WTC11 (cell line): ENCODE measurements at regions not wholly inside any gene's neighbourhood (a gene's known extent, or its start where the extent isn't known, plus 50 kb on each side); places are given as distances from the start of the nearest gene placed in this dataset.

Source experiments
- ATAC-seq: fragments of 200-7000 bp; cut with Tn5 transposase; 2 replicates; pipeline ENCODE4 v1.10.0; 2021; ENCODE audit warnings: mild to moderate bottlenecking, moderate library complexity
- CTCF ChIA-PET: fragments of 300-600 bp; sonication (Branson Sonifier 250); formaldehyde crosslinking; loops from one replicate; lab custom pipeline; 2021; ENCODE audit warnings: antibody characterized with exemption; lab: Charles Lee
- POLR2A ChIA-PET: fragments of 350-600 bp; sonication (Branson Sonifier 250); formaldehyde crosslinking; loops from one replicate; lab custom pipeline; 2021; ENCODE audit warnings: antibody characterized with exemption; lab: Charles Lee
- DNase-seq: peaks from one replicate; pipeline ENCODE4 v3.0.0; 2021; ENCODE audit warnings: low spot score
- H3K27ac Mint-ChIP-seq: 2 replicates; pipeline ENCODE4 v1.8.0; 2021; ENCODE audit warnings: mixed read lengths
- H3K27me3 Mint-ChIP-seq: 2 replicates; pipeline ENCODE4 v1.8.0; 2021; ENCODE audit warnings: low read depth, mild to moderate bottlenecking, moderate library complexity, mixed read lengths
- H3K36me3 Mint-ChIP-seq: 2 replicates; pipeline ENCODE4 v1.8.0; 2021; ENCODE audit warnings: mixed read lengths
- H3K4me1 Mint-ChIP-seq: 2 replicates; pipeline ENCODE4 v1.8.0; 2022; ENCODE audit warnings: mixed read lengths
- H3K4me3 Mint-ChIP-seq: 2 replicates; pipeline ENCODE4 v1.8.0; 2021; ENCODE audit warnings: mild to moderate bottlenecking, moderate library complexity, mixed read lengths
- H3K9me3 Mint-ChIP-seq: 2 replicates; pipeline ENCODE4 v1.8.0; 2021; ENCODE audit warnings: mixed read lengths
- AFF4 ChIP-seq: sonication (generic); formaldehyde crosslinking; IDR thresholded peaks from 2 replicates; pipeline ENCODE4 v1.8.1; 2023; ENCODE audit warnings: mild to moderate bottlenecking, missing genetic modification reagents, borderline replicate concordance
- ATF6 ChIP-seq: sonication (generic); formaldehyde crosslinking; IDR thresholded peaks from 2 replicates; pipeline ENCODE4 v1.8.1; 2023; ENCODE audit warnings: mild to moderate bottlenecking, missing genetic modification reagents
- CBFB ChIP-seq: sonication (generic); formaldehyde crosslinking; IDR thresholded peaks from 2 replicates; pipeline ENCODE4 v1.8.1; 2022; ENCODE audit warnings: mild to moderate bottlenecking, low read depth, missing genetic modification reagents
- E2F5 ChIP-seq: sonication (generic); formaldehyde crosslinking; IDR thresholded peaks from 2 replicates; pipeline ENCODE4 v1.8.1; 2022; ENCODE audit warnings: mild to moderate bottlenecking, moderate library complexity, missing genetic modification reagents
- FOXP1 ChIP-seq: sonication (generic); formaldehyde crosslinking; IDR thresholded peaks from 2 replicates; pipeline ENCODE4 v1.8.0; 2022; ENCODE audit warnings: missing genetic modification reagents, mild to moderate bottlenecking, moderate library complexity, borderline replicate concordance
- GTF2I ChIP-seq: fragments of 250-450 bp; sonication (Bioruptor Pico); conservative IDR thresholded peaks from 2 replicates; pipeline ENCODE4 v1.4.0; 2021; ENCODE audit warnings: mild to moderate bottlenecking
- IRF2 ChIP-seq: sonication (generic); formaldehyde crosslinking; IDR thresholded peaks from 2 replicates; pipeline ENCODE4 v1.8.0; 2022; ENCODE audit warnings: low read depth, missing genetic modification reagents, borderline replicate concordance
- PREB ChIP-seq: sonication (generic); formaldehyde crosslinking; IDR thresholded peaks from 2 replicates; pipeline ENCODE4 v1.8.1; 2022; ENCODE audit warnings: mild to moderate bottlenecking, missing genetic modification reagents, moderate library complexity, borderline replicate concordance
- RELA ChIP-seq: sonication (generic); formaldehyde crosslinking; IDR thresholded peaks from 2 replicates; pipeline ENCODE4 v1.8.1; 2022; ENCODE audit warnings: missing genetic modification reagents, mild to moderate bottlenecking, borderline replicate concordance
- SOX15 ChIP-seq: fragments of 250-450 bp; sonication (Bioruptor Pico); IDR thresholded peaks from 2 replicates; pipeline ENCODE4 v1.9.0; 2021; ENCODE audit warnings: mild to moderate bottlenecking
- TP53 ChIP-seq: sonication (generic); formaldehyde crosslinking; IDR thresholded peaks from 2 replicates; pipeline ENCODE4 v1.8.1; 2023; ENCODE audit warnings: mild to moderate bottlenecking, missing genetic modification reagents
- ZBTB21 ChIP-seq: sonication (generic); formaldehyde crosslinking; IDR thresholded peaks from 2 replicates; pipeline ENCODE4 v1.8.1; 2023; ENCODE audit warnings: mild to moderate bottlenecking, missing genetic modification reagents, borderline replicate concordance
- ZNF138 ChIP-seq: sonication (generic); formaldehyde crosslinking; conservative IDR thresholded peaks from 2 replicates; pipeline ENCODE4 v1.8.1; 2022; ENCODE audit warnings: mild to moderate bottlenecking, moderate library complexity, missing genetic modification reagents
- ZNF317 ChIP-seq: sonication (generic); formaldehyde crosslinking; IDR thresholded peaks from 2 replicates; pipeline ENCODE4 v1.8.1; 2023; ENCODE audit warnings: low read depth, mild to moderate bottlenecking, moderate library complexity, missing genetic modification reagents, borderline replicate concordance
- ZNF396 ChIP-seq: fragments of 250-450 bp; sonication (Bioruptor Pico); IDR thresholded peaks from 2 replicates; pipeline ENCODE4 v1.8.0; 2021; ENCODE audit warnings: mild to moderate bottlenecking, moderate library complexity, borderline replicate concordance

- no peak for DNase-seq
- POLR2A ChIA-PET = no interaction called here
These were observed 126.2 kb downstream of the ANKRD60 start for GRCh38 chr20:58102261-58102660.

GRCh38 chr20:58100731-58101356 lies 127.6 kb downstream of the ANKRD60 start:
- CTCF ChIA-PET = interaction anchor here (1.4 kb wide), 1 partner anchor 16 kb away, joined by 3 read pairs; no protein-coding TSS in a partner anchor
- no peaks in the 10 kb centered on the region for H3K36me3 Mint-ChIP-seq
- H3K27me3 Mint-ChIP-seq = peaks cover 9% of the 10 kb centered on the region; the same call in 1 of the 2 replicates

More at GRCh38 chr20:58102261-58102660, 126.2 kb downstream of the ANKRD60 start:
- no peak overlapping the region for H3K27ac Mint-ChIP-seq
- H3K36me3 Mint-ChIP-seq = no peaks in the 10 kb centered on the region
- peaks cover 9% of the 10 kb centered on the region; the same call in 1 of the 2 replicates for H3K27me3 Mint-ChIP-seq
- H3K4me3 Mint-ChIP-seq = no peak overlapping the region
- no peaks in the 10 kb centered on the region for H3K4me1 Mint-ChIP-seq
- CTCF ChIA-PET = interaction anchor here (0.6 to 1.5 kb wide), 6 partner anchors 15 to 991 kb away, joined by 3 read pairs; no protein-coding TSS in a partner anchor
- no peak for TF ChIP-seq TP53 (CRISPR knock-in tag)
- TF ChIP-seq ZNF396 (CRISPR knock-in tag) = no peak
- TF ChIP-seq FOXP1 (CRISPR knock-in tag) = no peak
- TF ChIP-seq E2F5 (CRISPR knock-in tag) = no peak
- no peak for TF ChIP-seq ZBTB21
- TF ChIP-seq PREB (CRISPR knock-in tag) = no peak
- TF ChIP-seq ZNF138 (CRISPR knock-in tag) = no peak
- no peak for TF ChIP-seq ATF6 (CRISPR knock-in tag)
- TF ChIP-seq CBFB (CRISPR knock-in tag) = no peak
- peaks cover 17% of the 10 kb centered on the region for H3K9me3 Mint-ChIP-seq
- no peak for ATAC-seq

More at GRCh38 chr20:58100731-58101356, 127.6 kb downstream of the ANKRD60 start:
- no peak overlapping the region for H3K27ac Mint-ChIP-seq
- TF ChIP-seq RELA (CRISPR knock-in tag) (no peak), ZNF317 (CRISPR knock-in tag) (no peak), IRF2 (CRISPR knock-in tag) (no peak), SOX15 (no peak), GTF2I (CRISPR knock-in tag) (no peak), AFF4 (CRISPR knock-in tag) (no peak), TP53 (CRISPR knock-in tag) (no peak)
- no peak for ATAC-seq
- POLR2A ChIA-PET = no interaction called here
- H3K9me3 Mint-ChIP-seq = peaks cover 7% of the 10 kb centered on the region
- H3K4me3 Mint-ChIP-seq = no peak overlapping the region
- no peaks in the 10 kb centered on the region for H3K4me1 Mint-ChIP-seq
- no peak for DNase-seq
